Vagina (tissue), 2 donors: ENCODE measurements at regions not wholly inside any gene's neighbourhood (a gene's known extent, or its start where the extent isn't known, plus 50 kb on each side); places are given as distances from the start of the nearest gene placed in this dataset.

Source experiments
- DNase-seq, 2 donors: peaks; one replicate each; pipeline ENCODE4 v3.0.0-alpha.2; 2017; ENCODE audit errors: extremely low spot score in 2 of 2
- H3K27ac ChIP-seq: fragments of 200-600 bp; sonication (generic); one replicate; pipeline ENCODE4 v1.5.1; 2019
- H3K27me3 ChIP-seq: fragments of 200-600 bp; sonication (generic); one replicate; pipeline ENCODE4 v1.5.1; 2019
- H3K36me3 ChIP-seq, 2 donors: fragments of 200-600 bp; sonication (generic); one replicate each; pipeline ENCODE4 v1.5.1; 2017 to 2019
- H3K4me1 ChIP-seq: fragments of 200-600 bp; sonication (generic); one replicate; pipeline ENCODE4 v1.5.1; 2019
- H3K4me3 ChIP-seq, 2 donors: fragments of 200-600 bp; sonication (generic); 1 replicate in 1 of 2; 2 replicates in 1 of 2; pipeline ENCODE4 v1.5.1; 2016 to 2019
- H3K9me3 ChIP-seq: fragments of 200-600 bp; sonication (generic); one replicate; pipeline ENCODE4 v1.5.1; 2019
- POLR2A ChIP-seq, 2 donors: fragments of 450-650 bp; IDR thresholded peaks; one replicate each; pipeline ENCODE4 v1.6.1; 2017; ENCODE audit warnings: antibody characterized with exemption in 2 of 2, mild to moderate bottlenecking in 2 of 2, moderate library complexity in 2 of 2
- POLR2AphosphoS5 ChIP-seq, 2 donors: sonication (generic); formaldehyde crosslinking; IDR thresholded peaks; one replicate each; pipeline ENCODE4 v1.9.0; 2017; ENCODE audit warnings: antibody characterized with exemption in 2 of 2, mild to moderate bottlenecking in 2 of 2, low read depth in 1 of 2; ENCODE audit not compliant: insufficient read depth in 1 of 2
- intact Hi-C: fragments of 100-400 bp; cut with DNase I; formaldehyde crosslinking; loops from one replicate; pipeline ENCODE4 v1.15.1; 2023
- TF ChIP-seq, protein P1 (sequence below), 3 experiments: fragments of 450-650 bp in 2 of 3; fragments of 200-600 bp in 1 of 3; sonication (generic) in 1 of 3; IDR thresholded peaks; one replicate each; pipeline ENCODE4 v1.5.1; 2017 to 2019; ENCODE audit warnings: antibody characterized with exemption in 3 of 3, mild to moderate bottlenecking in 2 of 3, moderate library complexity in 2 of 3

DNA sequence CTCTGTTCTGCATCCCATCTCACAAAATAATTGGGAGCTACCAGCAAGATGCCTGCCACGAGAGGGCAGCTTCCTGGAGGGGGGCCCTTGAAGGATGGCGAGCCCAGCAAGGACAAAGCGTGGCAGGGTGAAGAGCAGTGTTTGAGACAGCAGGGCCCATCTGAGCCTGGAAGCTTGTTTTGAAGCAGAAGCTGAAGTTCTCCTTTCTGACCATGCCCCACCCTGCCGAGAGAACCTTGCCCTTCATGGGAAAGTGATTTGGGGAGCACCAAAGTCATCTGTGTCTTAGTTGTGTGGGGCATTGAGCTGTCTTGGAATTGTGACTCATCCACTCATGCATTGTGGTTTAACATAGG, 216.3 kb downstream of the BCL11A start:
- Histone ChIP-seq H3K27ac (no peak overlapping the region), H3K4me1 (no peaks in the 10 kb centered on the region), H3K9me3 (no peaks in the 10 kb centered on the region), H3K36me3 (no peaks in the 10 kb centered on the region), H3K27me3 (no peaks in the 10 kb centered on the region), H3K4me3 (no peak overlapping the region)
- no peak for TF ChIP-seq POLR2AphosphoS5 (IDR thresholded peaks at IDR 0.05; ENCODE audit: insufficient read depth in 1 of 2, low read depth in 1 of 2)
- TF ChIP-seq POLR2A (IDR thresholded peaks at IDR 0.05): no peak
- TF ChIP-seq, protein P1, sequence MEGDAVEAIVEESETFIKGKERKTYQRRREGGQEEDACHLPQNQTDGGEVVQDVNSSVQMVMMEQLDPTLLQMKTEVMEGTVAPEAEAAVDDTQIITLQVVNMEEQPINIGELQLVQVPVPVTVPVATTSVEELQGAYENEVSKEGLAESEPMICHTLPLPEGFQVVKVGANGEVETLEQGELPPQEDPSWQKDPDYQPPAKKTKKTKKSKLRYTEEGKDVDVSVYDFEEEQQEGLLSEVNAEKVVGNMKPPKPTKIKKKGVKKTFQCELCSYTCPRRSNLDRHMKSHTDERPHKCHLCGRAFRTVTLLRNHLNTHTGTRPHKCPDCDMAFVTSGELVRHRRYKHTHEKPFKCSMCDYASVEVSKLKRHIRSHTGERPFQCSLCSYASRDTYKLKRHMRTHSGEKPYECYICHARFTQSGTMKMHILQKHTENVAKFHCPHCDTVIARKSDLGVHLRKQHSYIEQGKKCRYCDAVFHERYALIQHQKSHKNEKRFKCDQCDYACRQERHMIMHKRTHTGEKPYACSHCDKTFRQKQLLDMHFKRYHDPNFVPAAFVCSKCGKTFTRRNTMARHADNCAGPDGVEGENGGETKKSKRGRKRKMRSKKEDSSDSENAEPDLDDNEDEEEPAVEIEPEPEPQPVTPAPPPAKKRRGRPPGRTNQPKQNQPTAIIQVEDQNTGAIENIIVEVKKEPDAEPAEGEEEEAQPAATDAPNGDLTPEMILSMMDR (IDR thresholded peaks at IDR 0.05): no peak
- peak; percentile 60 to 82 for DNase-seq
- intact Hi-C loops: no loop called here

DNA sequence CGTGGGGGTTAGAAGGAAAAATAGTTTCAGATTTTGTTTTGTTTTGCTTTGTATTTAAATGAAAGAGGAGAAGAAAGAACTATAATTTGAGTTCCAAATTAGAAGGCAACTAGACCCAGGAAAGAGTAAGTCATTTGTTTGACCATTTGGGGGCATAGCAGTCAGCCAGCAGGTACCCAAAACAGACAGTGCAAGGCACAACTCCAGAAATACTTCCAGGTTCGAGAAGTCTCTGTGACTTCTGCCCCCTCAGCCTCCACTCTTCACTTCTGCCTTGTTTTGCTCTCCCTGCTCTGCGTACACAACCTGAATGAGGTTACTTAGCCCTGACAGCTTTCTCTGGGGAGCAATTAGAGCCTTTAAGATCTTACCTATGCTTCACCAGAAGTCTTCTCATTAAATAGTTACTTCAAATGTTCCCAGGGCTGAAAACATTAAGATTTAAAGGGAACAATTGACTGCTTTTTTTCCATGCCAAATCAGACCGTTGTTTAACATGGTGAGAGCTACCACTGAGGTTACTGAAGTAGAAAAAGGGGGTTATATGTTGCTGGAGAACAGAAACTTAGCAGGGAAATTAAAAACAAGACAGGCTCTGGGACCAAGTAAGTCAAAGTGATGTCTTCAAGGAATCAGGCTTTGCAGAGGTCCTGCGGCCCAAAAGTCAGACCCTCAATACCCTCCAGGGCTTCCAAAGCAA, 216.9 kb downstream of the BCL11A start:
- no peak for TF ChIP-seq POLR2AphosphoS5 (IDR thresholded peaks at IDR 0.05; ENCODE audit: insufficient read depth in 1 of 2, low read depth in 1 of 2)
- no peak for TF ChIP-seq POLR2A (IDR thresholded peaks at IDR 0.05)
- TF ChIP-seq, protein P1 (IDR thresholded peaks at IDR 0.05): no peak
- intact Hi-C loops: no loop called here

DNA sequence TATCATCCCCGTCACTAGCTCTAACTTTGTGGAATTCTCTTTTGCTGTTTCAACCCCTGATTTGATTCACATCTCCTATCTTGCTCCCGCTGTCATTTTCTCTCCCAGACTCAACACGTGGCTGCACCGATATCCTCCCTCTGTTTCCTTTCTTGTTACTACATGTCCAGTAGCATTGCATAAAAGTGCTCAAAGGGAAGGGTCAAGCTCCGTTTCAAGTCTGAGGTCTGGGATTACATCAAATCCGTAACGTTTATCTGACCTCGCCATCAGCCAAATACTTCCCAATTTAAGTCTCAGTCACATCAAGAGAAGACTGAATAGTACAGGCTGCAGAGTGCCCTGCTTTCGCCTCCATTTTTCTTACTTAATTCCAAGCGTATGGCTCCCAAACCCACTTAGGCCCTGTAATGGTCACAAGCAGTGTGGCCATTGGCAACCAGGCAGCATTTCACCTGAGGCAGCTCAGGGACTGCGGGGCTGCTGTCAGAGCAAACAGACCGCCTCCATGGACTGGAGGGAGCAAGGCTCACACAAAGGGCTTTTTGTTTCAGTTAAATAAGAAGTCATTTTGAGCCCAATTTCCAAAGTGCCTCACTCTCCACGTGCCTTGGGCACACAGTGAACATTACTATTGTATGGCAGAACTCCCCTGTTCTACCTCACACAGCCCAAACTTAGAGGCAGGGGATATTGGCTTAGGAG, 217.8 kb downstream of the BCL11A start:
- no peak overlapping the region for H3K27ac ChIP-seq
- no peaks in the 10 kb centered on the region for H3K27me3 ChIP-seq
- no peaks in the 10 kb centered on the region for H3K9me3 ChIP-seq
- TF ChIP-seq POLR2AphosphoS5 (IDR thresholded peaks at IDR 0.05; ENCODE audit: insufficient read depth in 1 of 2, low read depth in 1 of 2): no peak
- TF ChIP-seq POLR2A (IDR thresholded peaks at IDR 0.05): no peak
- TF ChIP-seq, protein P1 (IDR thresholded peaks at IDR 0.05): no peak
- peak; percentile 40 to 64 for DNase-seq
- no peaks in the 10 kb centered on the region for H3K4me1 ChIP-seq
- no peak overlapping the region for H3K4me3 ChIP-seq
- intact Hi-C loops: no loop called here
- no peaks in the 10 kb centered on the region for H3K36me3 ChIP-seq

More for the DNA sequence above, 216.9 kb downstream of the BCL11A start:
- Histone ChIP-seq H3K4me1 (no peaks in the 10 kb centered on the region), H3K9me3 (no peaks in the 10 kb centered on the region), H3K4me3 (no peak overlapping the region), H3K27ac (no peak overlapping the region), H3K36me3 (no peaks in the 10 kb centered on the region), H3K27me3 (no peaks in the 10 kb centered on the region)
- DNase-seq: peak in 1 of 2 donors; percentile 34

DNA sequence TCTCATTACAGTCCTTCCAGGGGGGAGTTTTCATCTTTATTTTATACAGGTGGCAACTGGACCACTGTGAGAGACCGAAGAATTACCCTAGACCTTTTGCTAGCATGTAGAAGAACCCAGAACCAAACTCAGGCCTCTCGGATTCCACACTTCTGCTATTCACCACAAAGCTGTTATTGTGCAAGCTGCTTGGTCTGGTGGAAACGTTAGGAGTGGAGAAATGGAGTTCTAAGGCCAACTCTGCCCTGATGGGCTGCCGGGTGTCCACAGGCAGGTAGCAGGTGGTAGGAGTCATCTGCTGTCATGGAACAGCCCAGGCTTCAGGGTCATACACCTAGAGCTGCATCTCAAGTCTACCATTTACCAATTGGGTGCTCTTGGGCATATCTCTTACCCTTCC, 218.8 kb downstream of the BCL11A start:
- peak; percentile 49 to 60 for DNase-seq
- TF ChIP-seq, protein P1 (IDR thresholded peaks at IDR 0.05): no peak
- TF ChIP-seq POLR2A (IDR thresholded peaks at IDR 0.05): no peak
- no peak for TF ChIP-seq POLR2AphosphoS5 (IDR thresholded peaks at IDR 0.05; ENCODE audit: insufficient read depth in 1 of 2, low read depth in 1 of 2)
- Histone ChIP-seq H3K27me3 (no peaks in the 10 kb centered on the region), H3K36me3 (no peaks in the 10 kb centered on the region), H3K4me3 (no peak overlapping the region), H3K27ac (no peak overlapping the region), H3K9me3 (no peaks in the 10 kb centered on the region), H3K4me1 (no peaks in the 10 kb centered on the region)
- intact Hi-C loops: no loop called here

DNA sequence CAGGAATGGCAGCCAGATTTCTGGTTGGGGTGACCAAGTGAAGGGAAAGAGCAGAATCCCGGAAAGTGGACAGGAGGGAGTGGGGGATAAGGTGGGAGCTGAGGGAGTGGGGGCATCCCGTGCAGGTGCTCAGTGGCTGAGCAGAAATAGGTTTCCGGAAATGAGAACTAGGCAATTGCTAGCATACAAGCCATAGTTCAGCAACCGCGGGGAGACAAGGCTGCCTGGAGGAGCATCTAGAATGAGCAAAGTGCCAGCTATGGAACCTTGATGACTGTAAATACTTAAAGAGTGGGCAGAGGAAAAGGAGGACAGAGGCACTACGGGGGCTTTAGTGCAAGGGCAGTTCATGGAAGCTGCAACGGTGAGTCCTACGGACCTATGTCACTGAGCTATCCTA, 220.2 kb downstream of the BCL11A start:
- Histone ChIP-seq H3K9me3 (no peaks in the 10 kb centered on the region), H3K27me3 (no peaks in the 10 kb centered on the region), H3K27ac (no peak overlapping the region), H3K36me3 (no peaks in the 10 kb centered on the region), H3K4me3 (no peak overlapping the region), H3K4me1 (no peaks in the 10 kb centered on the region)
- DNase-seq: peak; percentile 40 to 52
- TF ChIP-seq POLR2A (IDR thresholded peaks at IDR 0.05) (no peak), POLR2AphosphoS5 (IDR thresholded peaks at IDR 0.05; ENCODE audit: insufficient read depth in 1 of 2, low read depth in 1 of 2) (no peak)
- TF ChIP-seq, protein P1 (IDR thresholded peaks at IDR 0.05): no peak
- intact Hi-C loops: no loop called here
